Tongue (tissue), 1 donor: ENCODE measurements at regions not wholly inside any gene's neighbourhood (a gene's known extent, or its start where the extent isn't known, plus 50 kb on each side); places are given as distances from the start of the nearest gene placed in this dataset.
A peak's percentile ranks its signal among the peaks of the same experiment; 100 is the strongest.

Experiments
- DNase-seq: peaks from one replicate; pipeline ENCODE4 v3.0.0-alpha.2; 2015

DNA sequence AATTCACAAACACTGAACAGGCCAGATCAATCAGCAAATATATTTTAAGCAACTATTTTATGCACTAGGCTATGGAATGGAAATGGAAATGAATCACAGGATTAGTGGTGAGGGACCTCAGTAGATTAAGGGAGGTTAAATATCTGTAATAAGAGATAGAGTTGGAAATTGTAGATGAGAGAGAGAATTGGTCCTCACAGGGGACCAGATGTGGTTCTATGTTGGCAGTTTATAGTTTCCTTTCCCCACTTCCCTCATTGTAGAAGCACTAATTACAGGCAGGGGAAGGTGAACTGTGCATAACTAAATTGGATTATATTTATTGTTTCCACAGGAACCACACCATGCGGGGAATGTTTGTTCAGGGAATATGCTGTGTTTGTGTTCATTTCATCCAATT lies 496.2 kb downstream of the ARHGEF28 start:
- no peak for DNase-seq

DNA sequence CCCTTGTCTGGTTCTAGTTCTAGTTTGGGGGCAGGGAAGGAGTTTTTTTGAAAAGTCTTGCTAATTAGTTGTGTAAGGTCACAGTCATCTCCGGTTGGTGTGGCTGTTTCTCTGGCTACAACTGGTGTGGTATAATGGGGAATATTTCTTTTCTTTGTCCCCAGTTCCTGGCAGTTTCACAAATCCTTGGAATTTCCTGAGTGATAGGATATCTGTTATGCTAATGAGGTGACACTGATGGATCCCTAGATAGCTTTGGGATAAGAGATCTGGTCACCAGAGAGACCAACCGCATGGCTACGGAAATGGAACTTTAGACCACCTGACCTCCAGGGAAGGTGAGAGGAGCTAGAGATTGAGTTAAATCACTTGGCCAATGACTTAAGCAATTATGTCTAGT lies 494.6 kb downstream of the ARHGEF28 start:
- no peak for DNase-seq

DNA sequence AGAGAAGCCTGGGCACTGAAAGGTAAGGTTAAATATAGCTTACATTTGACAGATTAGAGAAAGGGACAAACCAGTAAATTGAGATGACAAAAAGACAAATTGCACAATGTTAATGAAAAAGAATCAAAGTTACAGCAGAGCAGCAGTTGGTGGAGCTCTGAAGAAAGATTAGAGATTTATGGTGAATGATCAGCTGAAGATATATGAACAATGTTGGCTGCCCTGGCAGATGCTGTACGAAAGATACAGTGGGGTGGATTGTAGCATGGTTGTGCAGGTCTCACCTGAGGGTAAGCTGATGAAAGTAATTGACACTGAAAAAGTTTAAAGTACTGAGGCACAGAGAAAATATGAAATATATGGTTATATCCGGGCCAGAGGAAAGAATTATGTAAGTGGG lies 492.1 kb downstream of the ARHGEF28 start:
- no peak for DNase-seq

DNA sequence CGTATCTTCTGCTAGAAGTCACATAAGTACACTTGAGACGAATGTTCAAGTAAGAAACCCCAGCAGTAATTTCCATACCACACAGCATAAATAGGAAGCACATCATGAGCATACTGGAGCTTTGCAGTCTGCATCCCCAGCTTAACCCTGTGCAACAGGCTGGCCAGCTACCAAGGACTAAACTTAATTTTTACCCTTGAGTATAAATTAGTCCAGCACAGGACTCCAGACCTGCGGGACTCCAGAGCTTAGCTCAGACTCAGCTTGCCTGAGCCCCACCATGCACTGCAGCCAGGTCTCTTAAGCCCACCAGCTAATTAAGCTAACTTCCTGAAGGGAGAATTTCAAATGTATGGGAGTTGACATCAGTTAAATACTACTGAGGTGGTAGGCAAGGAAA lies 491.0 kb downstream of the ARHGEF28 start:
- DNase-seq: no peak

DNA sequence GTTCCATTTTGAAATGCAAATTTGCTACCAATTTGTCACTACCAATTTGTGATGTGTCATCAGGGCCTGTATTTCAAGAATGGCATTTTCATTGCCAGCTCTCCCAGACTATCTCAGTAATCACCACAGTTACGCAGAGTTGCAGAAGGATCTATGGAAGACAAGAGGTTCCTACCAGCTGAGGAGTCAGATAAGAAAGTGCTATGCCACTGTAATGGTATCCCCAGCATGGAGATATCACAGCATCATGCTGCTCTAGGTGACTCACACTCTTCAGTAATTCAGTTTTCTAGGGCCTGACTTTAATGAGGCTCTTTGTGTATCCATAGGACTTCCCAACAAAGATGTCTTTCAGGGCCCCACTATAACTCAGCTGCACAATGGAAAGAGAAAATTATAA lies 490.3 kb downstream of the ARHGEF28 start:
- no peak for DNase-seq

DNA sequence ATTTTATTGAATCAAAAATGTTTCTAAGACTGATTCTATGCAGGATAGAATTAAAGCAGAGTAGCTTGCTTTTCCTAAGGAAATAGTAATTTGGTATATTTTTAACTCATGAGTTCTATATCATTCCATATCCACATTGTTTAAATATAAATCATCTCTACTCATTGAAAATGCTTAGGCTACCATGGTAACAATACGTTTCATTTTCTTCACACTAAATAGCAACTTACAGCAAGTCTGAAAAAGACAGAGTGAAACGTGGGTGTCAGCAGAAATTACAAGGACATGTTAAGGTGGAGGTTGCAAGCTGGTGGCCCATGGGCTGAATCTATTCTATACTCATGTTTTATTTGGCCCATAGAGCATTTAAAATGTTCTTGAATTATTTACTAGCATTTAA lies 487.9 kb downstream of the ARHGEF28 start:
- DNase-seq: no peak

DNA sequence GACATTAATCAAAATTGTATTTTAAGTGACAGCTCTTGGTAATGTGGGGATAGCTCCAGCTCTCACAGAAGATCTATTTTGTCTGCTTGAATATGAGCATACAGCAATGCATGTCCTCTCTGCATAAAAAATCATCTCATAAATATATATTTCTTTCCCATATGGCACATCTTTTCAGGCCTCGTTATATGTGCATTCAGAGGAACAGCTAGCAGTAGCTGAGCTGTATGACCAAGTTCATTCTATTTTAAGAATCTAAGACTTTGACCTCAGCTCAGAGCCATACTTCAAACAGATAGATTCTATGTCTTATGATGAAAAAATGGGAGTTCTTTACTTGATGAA lies 487.2 kb downstream of the ARHGEF28 start:
- no peak for DNase-seq

DNA sequence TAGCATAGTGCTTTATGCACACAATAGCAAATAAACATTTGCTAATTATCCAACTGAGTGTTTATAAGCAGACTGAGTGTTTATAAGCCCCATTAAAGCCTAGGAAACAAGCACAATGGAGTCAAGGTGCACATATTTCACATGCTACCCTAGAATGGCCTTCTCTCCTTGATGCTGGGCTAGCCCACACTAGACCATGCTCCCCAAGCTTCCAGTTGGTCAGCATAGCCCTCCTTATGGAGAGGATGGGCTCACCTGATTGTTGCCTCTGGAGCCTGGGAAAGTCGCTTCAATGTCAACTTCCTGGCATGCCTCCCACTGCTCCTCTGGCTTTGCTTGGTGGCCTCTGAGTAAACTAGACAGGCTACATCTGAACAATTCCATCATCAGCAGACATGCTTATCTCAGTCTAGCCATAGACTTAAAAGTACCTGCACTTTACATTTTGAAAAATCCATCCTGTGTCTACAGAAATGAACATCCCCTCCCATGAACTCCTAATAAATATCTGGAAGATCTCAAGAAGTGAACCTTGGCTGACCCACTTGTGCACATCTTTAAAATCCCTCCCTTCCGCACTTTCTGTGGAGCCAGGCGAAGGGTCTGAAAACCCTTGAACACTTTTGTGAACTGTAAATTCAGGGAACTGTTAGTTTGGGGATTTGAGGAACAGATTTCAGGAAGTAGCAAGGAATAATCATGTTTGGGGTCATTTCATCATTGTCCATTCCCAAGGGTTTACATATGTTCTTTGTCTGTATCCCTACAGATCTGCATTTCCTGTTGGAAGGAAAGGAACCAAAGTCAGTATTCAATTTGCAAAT lies 486.6 kb downstream of the ARHGEF28 start:
- peak; percentile 75 for DNase-seq

DNA sequence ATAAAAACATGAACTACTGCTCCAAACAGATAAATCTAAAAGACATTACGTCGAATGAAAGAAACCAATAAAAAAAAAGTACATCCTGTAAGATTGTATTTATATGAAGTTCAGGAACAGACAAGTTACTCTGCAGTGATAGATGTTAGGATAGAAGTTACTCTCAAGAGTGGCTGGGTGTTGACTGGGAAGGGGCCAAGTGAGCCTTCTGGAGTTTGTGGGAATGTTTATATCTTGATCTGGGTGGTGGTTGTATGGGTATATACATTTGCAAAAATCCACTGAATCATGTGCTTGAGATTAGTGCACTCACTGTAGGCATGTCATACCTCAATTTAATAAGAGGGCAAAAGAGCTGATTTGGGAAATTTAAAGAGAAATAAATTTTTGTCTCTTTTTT lies 485.8 kb downstream of the ARHGEF28 start:
- no peak for DNase-seq

DNA sequence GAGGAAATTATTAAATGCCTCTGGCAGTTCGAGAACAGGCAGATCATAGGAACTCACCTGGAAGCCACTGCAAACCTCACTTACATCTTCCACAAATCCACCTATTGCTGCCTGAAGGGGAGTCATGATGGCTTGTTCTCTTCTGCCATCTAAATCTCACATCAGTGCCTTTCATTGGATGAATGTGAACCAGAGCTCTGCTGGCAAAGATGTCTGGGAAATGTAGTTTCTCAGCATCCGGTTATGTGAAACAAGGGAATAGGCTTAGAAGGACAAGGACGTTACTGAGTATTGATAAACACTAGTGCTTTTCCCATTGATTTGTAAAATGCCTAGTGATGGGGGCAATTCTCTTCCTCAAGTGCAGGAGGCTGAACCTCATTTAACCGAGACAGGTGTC lies 483.3 kb downstream of the ARHGEF28 start:
- DNase-seq: no peak

DNA sequence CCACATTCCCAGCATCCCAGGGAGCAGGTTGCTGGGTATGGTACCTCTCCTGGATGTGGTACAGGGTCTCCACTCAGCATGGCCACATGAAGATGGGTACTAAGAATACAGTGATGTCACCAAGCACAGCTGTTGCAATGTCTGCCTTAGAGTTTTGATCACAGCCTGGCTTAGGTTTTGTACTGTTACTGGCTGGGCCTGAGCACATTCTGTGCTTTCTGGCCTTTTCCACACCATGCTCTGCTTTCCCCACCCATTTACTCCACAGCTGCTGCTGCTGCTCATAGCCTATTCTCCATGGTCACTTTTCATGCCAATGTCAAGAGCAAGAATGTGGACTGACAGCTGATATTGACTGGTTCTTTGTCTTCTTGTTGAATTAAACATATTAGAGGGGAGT lies 481.9 kb downstream of the ARHGEF28 start:
- DNase-seq: peak; percentile 95

DNA sequence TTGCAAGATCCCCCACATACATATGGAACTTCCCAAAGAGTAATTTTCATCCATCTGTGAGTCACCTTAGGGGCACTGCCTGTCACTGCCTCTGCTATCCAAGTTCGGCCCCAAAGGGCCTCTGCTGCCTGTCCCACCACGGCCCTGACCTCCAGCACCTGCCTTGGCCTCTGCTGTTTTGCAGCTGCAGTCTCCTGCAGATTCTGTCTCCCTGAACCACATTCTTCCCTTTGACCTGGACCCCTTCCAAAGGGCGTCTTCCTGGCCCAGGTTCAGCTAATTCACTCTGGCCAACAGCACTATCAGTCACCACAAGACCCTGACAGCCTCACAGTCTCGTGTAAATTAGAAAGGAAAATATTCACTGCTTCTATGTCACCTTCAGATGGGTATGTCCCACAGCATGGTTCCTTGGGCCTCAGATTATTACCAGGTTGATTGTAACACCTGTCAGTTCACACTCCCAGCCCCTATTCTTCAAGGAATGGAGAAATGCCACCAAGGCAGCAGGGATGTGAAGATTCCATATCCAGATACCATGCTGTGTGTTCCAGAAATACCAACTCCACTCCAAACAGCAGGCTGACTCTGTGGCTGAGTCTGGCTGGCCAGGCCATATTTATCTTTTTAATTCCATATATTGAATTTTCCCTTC lies 479.3 kb downstream of the ARHGEF28 start:
- no peak for DNase-seq

DNA sequence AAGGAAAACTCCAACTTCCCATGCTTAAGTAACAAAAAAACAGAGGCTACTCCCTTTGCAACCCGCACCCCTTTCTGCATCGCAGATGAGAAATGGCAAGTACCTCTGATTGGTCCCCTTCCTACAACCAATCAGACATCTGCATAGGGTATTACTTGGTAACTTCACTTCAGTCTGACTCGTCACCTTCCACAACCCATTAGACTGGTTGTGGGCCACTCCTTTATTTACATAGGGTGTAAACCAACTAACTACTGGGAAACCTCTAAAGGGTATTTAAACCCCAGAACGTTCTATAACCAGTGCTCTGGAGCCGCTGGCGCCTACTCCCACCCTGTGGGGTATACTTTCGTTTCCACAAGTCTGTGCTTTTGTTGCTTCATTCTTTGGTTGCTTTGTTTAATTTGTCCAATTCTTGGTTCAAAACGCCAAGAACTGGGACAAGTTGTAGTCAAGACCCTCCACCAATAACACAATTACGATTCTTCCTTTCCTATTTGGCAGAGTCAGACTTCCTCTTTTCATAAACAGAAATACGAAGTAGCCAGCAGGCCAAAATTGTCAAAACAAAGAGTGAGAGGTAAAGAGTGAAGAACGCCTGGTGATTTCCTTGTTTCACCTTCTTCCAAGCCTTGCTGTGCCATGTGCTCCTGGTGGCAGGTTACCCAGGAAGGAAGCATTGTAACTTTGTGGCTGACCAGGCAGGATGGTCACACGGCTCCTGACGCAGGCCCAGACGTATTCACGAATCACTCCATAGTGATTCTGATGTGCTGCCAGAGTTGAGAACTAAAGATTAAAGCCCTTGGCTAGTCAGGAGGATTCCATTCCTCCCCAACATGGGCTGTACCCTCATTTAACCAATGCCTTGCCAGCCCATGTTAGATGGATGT lies 477.4 kb downstream of the ARHGEF28 start:
- no peak for DNase-seq

DNA sequence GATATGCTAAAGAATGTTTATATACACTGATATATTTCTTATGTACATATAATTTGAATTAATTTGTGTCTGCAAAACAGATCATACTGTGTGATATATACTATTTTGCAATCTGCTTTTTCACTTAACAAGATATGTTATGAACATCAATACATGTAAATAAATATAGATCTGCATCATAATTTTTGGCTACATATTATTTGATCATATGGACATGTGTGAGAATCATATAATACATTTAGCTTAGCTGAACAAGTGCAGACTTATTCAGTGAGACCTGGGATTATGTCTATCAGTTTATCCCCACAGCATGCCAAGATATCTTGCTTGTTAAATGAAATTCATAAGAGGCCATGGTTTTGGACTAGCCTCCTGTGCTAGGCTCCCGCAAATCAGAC lies 474.3 kb downstream of the ARHGEF28 start:
- DNase-seq: no peak

DNA sequence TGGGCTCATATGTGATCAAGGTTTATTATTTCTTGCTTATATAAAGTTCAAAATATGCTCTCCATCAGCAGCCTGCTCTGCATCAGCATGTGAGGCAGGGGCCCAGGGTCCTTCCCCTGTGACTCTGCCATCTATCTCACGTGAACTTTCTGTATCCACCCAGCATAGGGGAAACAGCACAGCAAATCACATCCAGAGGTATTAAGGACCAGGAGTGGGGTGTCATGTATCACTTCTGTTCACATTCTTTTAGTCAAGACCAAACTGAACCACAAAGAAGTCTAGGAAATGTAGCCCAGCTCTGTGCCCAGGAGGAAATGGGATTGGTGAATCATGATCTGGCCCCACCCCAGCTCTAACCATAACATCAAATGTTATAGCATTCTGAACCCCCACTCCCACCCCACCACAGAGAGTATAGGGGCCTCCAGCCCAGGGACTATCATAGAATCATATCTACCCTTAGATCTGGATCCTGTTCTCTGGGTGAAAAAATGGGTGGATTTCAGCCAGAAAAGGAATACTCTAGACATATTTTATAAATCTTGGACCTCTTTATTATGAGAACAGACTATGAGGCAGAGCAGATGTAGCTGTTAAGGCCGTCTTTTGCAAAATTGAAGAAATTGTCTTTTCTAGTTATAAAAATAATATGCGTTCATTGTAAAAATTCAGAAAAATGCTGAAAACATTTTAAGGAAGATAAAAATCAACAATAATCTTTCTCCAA lies 473.7 kb downstream of the ARHGEF28 start:
- no peak for DNase-seq

DNA sequence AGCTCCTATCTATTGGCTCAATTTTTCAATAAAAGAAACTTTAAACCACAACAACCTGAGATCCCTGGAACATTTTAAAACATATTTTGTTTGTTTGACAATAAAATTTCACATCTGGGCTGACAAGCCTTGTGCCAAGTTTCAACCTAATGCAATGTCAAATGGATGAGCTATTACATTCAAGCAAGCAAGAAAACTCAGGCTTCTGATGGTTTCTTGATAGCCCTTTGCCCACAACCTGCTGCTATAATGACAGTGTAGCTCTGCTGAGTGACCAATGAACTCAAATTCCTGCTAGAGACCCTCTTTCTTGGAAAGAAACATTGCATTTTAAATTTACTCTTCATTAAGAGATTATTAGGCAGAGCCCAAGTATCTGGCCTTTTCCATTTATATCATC lies 472.9 kb downstream of the ARHGEF28 start:
- no peak for DNase-seq

DNA sequence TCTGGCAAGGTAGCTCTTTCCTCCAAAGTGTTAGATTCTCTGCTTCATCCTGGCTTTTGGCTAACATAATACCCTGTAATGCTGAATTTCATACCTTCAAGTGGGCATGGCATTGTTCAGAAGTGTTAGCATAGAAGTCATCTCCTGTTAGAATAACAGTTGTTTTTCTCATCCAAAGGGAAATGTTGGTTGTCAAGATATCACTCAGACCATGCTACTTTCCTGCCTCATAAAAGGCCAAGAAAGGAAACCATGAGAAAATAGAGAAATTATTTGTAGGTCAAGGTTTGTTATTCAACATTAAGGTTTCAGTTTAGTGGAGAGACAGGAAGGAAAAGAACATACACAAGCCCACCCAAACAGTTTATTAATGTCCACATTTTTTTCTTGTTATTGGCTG lies 472.5 kb downstream of the ARHGEF28 start:
- DNase-seq: no peak

DNA sequence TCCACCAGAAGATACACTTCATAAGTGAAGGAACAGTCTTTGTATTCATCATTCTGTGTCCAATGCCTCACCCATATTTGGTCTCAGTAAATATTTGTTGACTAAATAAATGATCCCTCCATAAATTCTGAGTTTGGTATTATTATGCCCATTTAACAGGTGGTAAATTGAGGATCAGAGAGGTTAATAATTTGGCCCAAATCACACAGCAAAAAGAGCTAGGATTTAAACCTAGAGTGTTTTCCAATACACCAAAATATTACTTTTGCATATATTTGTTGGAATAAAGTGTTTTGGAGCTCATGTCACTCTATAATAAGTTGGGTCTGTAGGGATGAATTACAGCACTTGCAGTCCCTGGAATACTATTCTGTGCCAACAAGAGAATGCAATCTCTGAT lies 470.3 kb downstream of the ARHGEF28 start:
- DNase-seq: no peak

DNA sequence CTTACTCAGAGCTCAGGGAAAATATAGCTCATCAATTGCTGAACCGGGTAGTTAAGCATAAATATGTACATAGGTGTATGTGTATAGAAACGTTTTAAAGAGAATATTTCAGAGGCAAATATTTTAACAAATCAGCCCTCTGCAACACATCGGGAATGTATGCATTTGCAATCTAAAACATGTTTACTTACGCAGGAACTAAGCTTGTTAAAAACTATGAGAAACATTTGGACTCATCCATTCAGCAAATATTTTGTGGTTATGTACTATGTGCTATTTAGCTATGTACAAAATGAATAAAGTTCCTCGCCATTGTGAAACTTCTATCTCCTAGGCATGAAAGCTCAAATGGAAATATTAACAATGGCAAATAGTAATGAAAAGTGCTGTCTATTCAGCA lies 469.9 kb downstream of the ARHGEF28 start:
- no peak for DNase-seq

DNA sequence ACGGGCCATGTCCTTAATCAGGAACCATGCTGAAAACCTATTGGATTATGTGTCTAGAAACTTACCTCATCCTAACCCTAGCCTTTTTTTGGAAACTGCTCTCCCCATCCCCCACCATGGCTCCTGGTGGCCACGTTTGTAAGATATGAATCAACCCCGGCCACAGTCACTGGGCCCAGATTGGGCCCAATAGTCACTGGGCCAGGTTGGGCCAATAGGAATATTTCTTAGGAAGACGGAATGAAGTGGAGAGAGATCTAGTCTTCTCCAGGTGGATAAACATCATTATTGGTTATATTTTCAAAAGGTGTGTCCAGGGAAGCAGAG lies 468.7 kb downstream of the ARHGEF28 start:
- no peak for DNase-seq

DNA sequence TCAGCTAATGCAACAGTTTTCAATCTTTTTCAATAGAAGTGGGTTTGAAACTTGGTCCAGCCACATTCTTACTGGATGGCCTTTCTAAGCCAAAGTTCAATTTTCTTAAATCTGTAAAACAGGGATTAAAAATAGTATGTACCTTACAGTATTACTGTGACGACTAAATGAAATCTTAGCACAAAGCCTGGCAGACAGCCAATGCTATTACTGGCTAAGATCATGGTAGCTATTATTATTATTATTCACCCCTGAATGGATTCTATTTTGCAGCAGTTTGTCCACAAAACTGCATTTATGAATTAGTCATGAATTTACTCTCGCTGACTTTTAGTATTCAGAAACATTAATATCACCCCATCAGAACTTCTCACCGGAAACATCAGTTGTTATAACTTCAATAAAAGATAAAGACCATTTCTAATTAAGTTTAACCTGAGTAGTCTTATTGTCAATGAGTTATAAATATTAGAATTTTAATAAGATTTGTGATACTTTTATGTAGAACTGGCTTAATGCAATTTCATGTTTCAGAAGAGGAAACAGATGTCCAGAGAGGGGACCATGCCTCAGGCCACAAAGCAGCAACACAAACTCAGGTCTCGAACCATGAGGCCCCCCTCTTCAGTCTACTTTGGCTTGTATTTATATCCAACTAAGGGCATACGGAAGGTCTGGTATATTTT lies 468.2 kb downstream of the ARHGEF28 start:
- no peak for DNase-seq

DNA sequence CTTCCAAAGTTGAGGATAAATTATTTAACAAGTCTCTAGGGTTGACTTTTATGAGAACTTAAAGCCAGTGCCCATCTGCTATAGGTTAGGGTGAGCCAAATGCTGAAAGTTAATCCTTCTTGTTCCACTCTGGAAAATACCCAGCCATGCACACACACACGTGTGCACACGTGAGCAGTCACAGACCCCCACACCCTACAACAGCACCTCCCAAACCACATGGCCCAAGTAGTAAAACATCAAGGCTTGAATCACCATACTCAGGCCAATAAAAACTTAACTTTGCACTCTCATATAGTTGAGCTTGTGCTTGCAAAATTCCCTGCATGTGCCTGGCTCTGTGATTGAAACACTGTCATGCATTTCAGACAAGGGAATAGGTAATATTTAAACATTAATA lies 467.6 kb downstream of the ARHGEF28 start:
- no peak for DNase-seq
